IPS-NIHi11 (cell line): ENCODE measurements at regions not wholly inside any gene's neighbourhood (a gene's known extent, or its start where the extent isn't known, plus 50 kb on each side); places are given as distances from the start of the nearest gene placed in this dataset.
A peak's percentile ranks its signal among the peaks of the same experiment; 100 is the strongest.
"Not testable (repeated sequence)": the region's sequence is repeated elsewhere in the genome, so short reads cannot be mapped to it uniquely, and the experiment has no call there.

Source experiments
- DNase-seq: peaks from one replicate; pipeline ENCODE4 v3.0.0; 2012; ENCODE audit warnings: mixed read lengths, low spot score

GRCh38 chr5:77869116-77869798 is 93.1 kb upstream of the TBCA start:
- no peak for DNase-seq

- DNase-seq, result no peak
Measured at GRCh38 chr5:77867914-77868313, 91.8 kb upstream of the TBCA start.

- DNase-seq, result no peak
Measured at GRCh38 chr5:77867194-77867691, 91.1 kb upstream of the TBCA start.

GRCh38 chr5:77866198-77866597 is 90.1 kb upstream of the TBCA start:
- no peak for DNase-seq

GRCh38 chr5:77864997-77865396 is 88.9 kb upstream of the TBCA start:
- no peak for DNase-seq

GRCh38 chr5:77863181-77863580 is 87.0 kb upstream of the TBCA start:
- DNase-seq, result no peak

- DNase-seq, result no peak
Measured at GRCh38 chr5:77861576-77861975, 85.4 kb upstream of the TBCA start.

GRCh38 chr5:77859306-77859705 is 83.2 kb upstream of the TBCA start:
- DNase-seq, result no peak

- not testable (repeated sequence) for DNase-seq
Measured at GRCh38 chr5:77858678-77859077, 82.5 kb upstream of the TBCA start.

GRCh38 chr5:77855369-77855768 is 79.2 kb upstream of the TBCA start:
- DNase-seq, result no peak

- DNase-seq, result no peak
Measured at GRCh38 chr5:77853353-77853907, 77.3 kb upstream of the TBCA start.

- peak; percentile 85 for DNase-seq
Measured at GRCh38 chr5:77852514-77853352, 76.6 kb upstream of the TBCA start.

GRCh38 chr5:77852068-77852513 is 76.0 kb upstream of the TBCA start:
- DNase-seq, result no peak

- DNase-seq, result peak; percentile 72
Measured at GRCh38 chr5:77851176-77852067, 75.3 kb upstream of the TBCA start.

- no peak for DNase-seq
Measured at GRCh38 chr5:77850536-77851175, 74.5 kb upstream of the TBCA start.

GRCh38 chr5:77849308-77849900 is 73.3 kb upstream of the TBCA start:
- DNase-seq, result no peak

- DNase-seq, result peak; percentile 60
Measured at GRCh38 chr5:77847814-77848290, 71.7 kb upstream of the TBCA start.

- DNase-seq, result no peak
Measured at GRCh38 chr5:77847129-77847460, 71.0 kb upstream of the TBCA start.

- no peak for DNase-seq
Measured at GRCh38 chr5:77846422-77847128, 70.4 kb upstream of the TBCA start.

GRCh38 chr5:77845324-77845646 is 69.1 kb upstream of the TBCA start:
- no peak for DNase-seq
